ENCODE measurements at regions not wholly inside any gene's neighbourhood (a gene's known extent, or its start where the extent isn't known, plus 50 kb on each side); places are given as distances from the start of the nearest gene placed in this dataset.

- DNase-seq: no peak
Observed at GRCh38 chr10:123562387-123562786, 103.8 kb upstream of the GPR26 start.

DNA sequence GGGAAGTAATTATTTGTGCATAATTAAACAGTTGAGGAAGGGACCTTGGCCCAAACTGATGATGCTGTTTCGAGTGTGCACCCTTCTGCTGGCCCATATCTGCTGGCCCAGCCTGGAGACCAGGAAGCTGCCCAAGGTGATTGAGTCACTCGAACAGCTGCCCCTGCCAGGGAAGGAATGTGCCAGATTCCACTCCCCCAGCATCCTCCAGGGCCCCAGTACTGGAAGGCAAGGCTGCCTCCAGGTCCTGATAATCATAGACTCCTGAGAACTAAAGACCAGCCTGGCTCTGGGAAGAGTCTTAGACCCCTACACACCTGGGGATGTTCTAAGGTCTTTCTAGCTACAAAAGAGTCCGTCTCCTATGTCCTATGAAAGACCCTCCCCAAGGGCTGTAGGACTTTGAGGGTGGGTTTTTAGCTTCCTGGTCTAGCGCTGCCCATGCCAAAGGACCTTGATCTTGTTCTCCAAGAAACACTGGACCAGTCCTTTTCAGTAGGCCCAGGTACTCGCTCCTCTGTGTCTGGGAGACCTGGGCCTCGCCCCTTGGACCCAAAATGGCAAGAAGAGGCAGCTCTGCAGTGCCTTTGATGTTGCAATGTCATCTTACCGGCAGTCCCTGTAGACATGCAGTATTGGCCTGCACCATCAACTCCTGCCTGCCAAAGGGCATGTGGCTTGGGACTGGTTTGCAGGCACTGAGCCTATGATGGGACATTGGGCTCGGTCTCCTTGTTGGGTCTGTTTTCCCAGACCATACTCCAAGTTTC lies 103.2 kb upstream of the GPR26 start:
- DNase-seq: no peak

- DNase-seq: no peak
Observed at GRCh38 chr10:123563581-123563855, 102.6 kb upstream of the GPR26 start.

- DNase-seq: no peak
Observed at GRCh38 chr10:123563994-123564393, 102.2 kb upstream of the GPR26 start.

GRCh38 chr10:123564631-123565030 lies 101.5 kb upstream of the GPR26 start:
- DNase-seq: no peak

DNA sequence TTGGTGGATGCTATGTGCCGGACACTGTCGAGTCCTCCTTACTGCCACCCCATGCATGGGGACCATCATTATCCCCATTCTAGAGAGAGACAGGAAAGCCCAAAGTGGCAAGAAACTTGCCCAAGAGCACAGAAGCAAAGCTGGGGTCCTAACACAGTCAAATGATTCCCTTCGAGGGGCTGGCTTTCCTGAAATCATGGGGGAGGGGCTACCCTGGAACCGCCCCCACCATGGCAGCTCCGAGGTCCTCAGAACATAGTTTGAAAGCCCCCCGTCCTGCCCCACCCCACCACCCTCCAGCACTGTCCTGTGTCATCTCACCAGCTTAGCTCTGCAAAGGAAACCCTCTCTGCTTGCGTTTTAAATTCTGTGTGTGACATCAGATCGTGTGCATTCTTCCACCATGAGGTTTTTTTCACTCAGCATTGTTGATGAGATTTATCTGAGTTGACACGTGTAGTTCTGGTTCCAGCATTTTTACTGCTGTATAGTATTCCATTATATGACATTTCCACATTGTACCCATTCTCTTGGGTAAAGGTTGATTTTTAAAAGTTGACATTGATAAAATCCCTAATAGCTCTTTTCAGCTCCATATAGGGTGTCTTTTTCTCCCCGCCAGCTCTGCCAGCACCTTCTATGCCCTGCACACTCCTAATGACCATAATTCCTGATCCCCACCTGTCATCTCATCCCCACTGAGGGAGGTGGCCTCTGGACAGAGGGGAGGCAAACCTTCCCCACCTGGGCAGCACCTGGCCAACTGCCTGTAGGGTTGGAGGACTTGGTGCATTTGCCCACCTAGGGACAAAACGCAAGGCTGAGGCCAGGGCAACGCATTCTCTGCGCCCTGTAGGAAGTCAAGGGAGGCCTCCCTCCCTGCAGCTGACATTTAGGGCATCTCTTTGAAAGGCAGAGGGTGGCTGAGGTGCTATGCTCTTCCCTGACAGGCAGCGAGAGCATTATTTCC lies 100.2 kb upstream of the GPR26 start:
- no peak for DNase-seq

DNA sequence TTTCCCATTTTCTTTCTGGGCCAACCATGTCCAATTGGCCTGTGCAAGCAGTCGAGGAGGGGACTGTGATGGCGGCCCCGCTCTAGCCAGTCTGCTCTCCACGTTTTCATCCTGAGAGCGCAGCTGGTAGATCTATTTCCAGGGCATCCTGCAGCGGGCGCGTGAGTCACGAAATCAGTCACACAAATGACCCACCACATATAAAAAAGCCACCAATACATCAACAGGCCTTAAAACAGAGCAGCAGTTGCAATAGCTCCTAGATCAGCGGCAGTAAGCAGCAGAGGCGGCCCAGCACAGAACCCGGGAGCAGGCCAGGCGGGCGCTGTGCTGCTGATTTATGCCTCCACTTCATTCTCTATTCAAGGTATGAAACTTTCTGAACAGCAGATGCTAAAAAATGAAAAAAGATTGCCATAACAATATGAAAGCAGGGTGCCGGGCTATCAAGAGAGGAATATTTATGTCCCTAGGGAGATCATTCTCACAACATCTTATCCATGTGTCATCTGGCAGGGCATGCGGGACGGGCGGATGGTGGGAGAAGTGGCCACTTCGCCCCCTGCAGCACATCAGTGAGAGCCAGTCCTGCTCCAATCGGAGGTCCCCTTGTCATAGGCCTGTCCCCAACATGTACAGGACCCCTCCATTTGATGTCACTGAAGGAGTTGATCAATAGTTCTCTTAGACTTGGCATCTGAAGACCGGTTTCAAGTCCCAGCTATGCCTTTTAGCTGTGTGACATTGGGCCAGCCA lies 98.0 kb upstream of the GPR26 start:
- no peak for DNase-seq

DNA sequence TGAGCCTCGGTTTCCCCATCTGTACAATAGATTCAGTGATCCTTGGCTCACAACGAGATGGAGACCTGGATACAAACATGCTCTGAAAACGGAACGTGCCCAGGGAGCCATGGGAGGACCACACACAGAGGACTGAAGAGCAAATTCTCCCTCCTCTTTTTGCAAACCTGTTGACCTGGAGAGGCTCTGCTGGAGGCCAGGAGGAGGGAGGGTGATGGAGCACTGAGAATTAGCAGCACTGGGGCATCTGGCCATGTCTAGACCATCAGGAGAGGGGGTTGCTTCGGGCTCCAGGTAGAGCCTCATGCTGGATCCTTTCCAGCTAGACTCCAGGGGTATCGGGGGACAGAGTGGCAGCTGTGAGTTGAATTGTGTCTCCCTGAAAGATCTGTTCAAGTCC lies 97.4 kb upstream of the GPR26 start:
- no peak for DNase-seq

DNA sequence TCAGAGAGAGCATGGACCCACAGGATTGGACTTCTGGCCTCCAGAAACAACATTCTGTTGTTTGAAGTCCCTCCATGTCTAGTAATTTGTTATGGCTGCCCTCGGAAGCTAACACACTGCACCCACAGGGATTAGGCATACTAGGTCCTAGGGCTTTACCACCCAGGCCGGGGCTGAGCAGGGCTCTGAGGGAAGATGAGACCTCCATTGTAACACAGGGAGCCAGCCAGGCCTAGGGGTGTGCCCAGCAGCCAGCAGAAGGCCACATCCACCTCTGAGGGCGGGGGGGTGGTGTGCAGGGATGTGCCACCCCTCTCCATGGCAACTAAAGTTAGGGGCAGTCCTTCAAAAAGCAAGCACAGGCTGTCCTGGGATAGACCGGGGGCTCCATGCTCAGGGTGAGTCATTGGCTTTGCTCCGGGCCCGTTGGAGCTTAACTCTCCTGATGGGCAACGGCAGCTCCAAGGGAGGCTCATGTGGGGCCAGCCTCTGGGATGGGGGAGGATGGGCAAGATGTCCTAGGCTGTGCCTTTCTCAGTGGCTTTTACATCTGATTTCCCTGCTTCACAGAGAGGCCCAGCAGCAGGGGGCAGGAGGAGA lies 96.6 kb upstream of the GPR26 start:
- no peak for DNase-seq

GRCh38 chr10:123570051-123570897 lies 95.9 kb upstream of the GPR26 start:
- no peak for DNase-seq

GRCh38 chr10:123570898-123571515 lies 95.1 kb upstream of the GPR26 start:
- DNase-seq: no peak

DNA sequence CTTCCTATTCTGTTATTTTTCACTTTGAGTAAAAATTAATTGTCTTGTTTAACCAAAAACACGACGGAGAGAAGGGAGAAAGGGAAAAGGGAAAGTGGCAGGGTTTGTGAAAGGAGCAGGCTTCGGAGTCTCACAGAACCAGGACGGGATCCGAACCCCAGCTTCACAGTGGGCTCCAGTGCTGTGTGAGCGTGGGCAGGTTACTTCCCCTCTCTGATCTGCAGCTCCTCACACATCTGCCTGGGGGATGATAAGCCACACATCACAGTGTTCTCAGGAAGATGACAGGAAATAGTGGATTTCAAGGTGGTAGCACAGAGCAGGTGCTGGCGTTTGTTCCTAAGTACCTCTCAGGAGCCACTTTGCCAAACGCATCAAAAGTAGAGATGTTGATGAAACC lies 94.2 kb upstream of the GPR26 start:
- DNase-seq: no peak

DNA sequence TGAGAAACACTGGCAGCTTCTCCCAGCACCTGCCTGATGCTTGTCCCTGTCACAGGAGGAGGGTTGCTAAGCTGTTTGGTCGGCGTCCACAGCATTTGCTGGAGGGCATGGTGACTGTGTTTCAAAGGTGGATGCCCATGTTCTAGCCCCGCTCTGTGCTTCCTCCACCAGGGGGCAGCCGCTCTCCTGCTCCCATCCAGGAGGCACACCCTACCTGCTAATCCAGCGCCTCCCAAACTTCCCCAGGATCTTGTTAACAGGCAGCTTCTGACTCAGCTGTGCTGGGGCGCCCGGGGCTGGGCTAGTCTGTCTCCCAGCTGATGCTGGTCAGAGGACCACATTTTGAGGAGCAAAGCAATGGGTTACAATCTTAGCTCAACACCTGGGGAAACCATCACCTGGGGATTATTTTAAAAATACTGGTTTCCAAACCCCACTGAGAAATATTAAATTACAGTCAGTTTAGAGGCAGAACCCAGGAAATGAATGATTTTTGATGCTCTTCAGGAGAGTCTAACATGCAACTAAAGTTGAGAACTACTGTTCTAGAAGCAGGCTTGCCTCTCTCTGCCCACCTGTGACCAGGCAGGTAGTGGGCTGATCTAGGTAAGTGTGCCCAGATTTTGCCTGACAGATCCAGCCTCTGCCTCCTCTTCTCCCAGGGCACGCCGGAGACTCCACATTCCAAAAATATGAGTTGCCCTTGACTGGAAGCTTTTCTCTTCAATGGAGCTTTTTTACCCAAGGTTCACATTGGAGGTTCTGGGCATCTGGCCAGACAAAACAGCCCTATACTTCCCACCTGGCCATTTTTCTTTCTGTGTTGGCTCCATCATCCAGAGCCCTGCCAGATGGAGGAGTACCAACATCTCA lies 92.7 kb upstream of the GPR26 start:
- no peak for DNase-seq

- DNase-seq: no peak
Observed at GRCh38 chr10:123574109-123574698, 92.0 kb upstream of the GPR26 start.

DNA sequence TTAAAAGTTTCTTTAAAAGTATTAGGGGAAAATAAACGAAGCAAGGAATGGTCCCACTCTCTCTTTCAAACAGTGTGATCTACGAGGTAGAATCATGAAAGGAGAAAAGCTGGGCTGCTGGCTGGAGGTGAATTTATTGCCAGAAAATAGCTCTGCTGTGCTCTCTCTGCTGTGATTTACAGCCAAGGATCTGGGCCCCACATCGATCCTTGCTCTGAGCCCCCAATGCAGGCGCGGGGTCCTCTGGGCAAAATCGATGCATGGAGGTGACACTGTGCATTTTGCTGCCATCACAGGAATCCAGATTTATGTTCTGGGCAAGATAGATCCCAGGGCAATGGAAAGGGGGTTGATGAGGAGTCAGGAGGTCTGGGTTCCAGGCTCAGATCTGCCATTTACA lies 91.0 kb upstream of the GPR26 start:
- no peak for DNase-seq

GRCh38 chr10:123576706-123577105 lies 89.4 kb upstream of the GPR26 start:
- DNase-seq: no peak

DNA sequence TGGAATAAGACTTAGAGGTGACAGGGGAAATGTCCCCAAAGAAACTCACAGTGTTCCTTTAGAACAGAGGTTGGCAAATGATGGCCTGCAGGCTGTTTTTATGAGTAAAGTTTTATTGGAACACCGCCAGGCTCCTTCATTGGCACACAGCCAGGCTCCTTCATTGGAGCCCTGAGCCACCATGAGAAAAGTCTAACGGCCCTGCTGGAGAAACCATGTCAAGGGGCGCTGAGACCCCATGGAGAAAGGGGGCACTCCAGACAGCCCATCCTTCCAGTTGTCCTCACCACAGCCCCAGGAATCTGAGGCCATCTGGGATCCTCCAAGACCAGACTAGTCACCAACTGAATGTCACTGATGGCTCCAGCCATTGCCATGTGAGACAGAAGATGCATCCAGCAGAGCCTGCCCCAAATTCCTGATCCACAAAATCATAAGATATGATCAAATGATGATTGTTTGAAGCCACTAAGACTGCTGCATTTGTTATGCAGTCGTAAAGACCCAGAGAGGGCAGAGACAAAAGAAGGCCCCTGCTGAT lies 88.2 kb upstream of the GPR26 start:
- DNase-seq: no peak

GRCh38 chr10:123578721-123579120 lies 87.4 kb upstream of the GPR26 start:
- no peak for DNase-seq

- no peak for DNase-seq
Observed at GRCh38 chr10:123579675-123580074, 86.5 kb upstream of the GPR26 start.

DNA sequence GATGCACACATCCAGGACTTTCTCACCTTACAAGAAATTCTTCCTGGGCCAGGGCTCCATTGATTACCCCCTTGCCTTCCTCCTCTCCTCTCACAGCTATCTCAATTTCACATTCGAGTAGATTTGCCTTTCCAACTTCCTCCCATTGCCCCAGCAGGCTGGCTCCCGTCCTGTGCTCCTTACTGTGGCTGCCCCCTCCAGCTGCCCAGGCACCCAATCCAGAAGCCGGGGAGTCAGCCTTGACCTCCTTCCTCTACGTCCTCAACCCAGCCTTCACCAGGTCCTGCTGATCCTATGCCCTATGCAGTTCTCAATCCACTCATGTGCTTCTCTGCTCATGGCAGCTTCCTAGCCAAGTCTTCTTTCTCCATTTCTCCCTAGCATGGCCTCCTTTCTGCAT lies 85.7 kb upstream of the GPR26 start:
- DNase-seq: no peak

Measured in GDM1 (cell line).